IMR-90 (cell line): ENCODE measurements at regions not wholly inside any gene's neighbourhood (a gene's known extent, or its start where the extent isn't known, plus 50 kb on each side); places are given as distances from the start of the nearest gene placed in this dataset.

Experiments
- BHLHE40 ChIP-seq: fragments of 150-350 bp; IDR thresholded peaks from 2 replicates; pipeline ENCODE4 v1.6.1; 2016; ENCODE audit warnings: mild to moderate bottlenecking, low read depth, low read length
- CTCF ChIP-seq: conservative IDR thresholded peaks from 2 replicates; pipeline ENCODE4 v1.5.1; 2012; ENCODE audit warnings: mild to moderate bottlenecking, low read depth, low read length, improper control_type of control experiment
- FOS ChIP-seq: fragments of 150-350 bp; IDR thresholded peaks from 2 replicates; pipeline ENCODE4 v1.6.1; 2016; ENCODE audit warnings: low read depth, low read length
- POLR2A ChIP-seq: IDR thresholded peaks from 2 replicates; pipeline ENCODE4 v1.6.1; 2012; ENCODE audit warnings: mild to moderate bottlenecking, low read depth, low read length
- SMC3 ChIP-seq: fragments of 150-350 bp; IDR thresholded peaks from 2 replicates; pipeline ENCODE4 v1.6.1; 2016; ENCODE audit warnings: low read depth, mild to moderate bottlenecking, antibody characterized with exemption, low read length, moderate library complexity

- TF ChIP-seq CTCF, result no peak
- TF ChIP-seq FOS, result no peak
- no peak for TF ChIP-seq SMC3
- no peak for TF ChIP-seq BHLHE40
- TF ChIP-seq POLR2A, result no peak
Measured at GRCh38 chr5:2068531-2068930, 185.8 kb upstream of the IRX4 start.
